ENCODE measurements at regions not wholly inside any gene's neighbourhood (a gene's known extent, or its start where the extent isn't known, plus 50 kb on each side); places are given as distances from the start of the nearest gene placed in this dataset.

- Histone ChIP-seq H3K79me2 (ENCODE audit: insufficient read depth, low read length) (no peaks in the 10 kb centered on the region), H3K9ac (ENCODE audit: low read length) (no peak overlapping the region), H3K36me3 (ENCODE audit: insufficient read depth, low read length) (no peaks in the 10 kb centered on the region), H3K4me3 (ENCODE audit: insufficient read depth, low read depth, low read length) (no peak overlapping the region), H3K4me1 (ENCODE audit: insufficient read depth, low read length) (no peaks in the 10 kb centered on the region), H2AFZ (ENCODE audit: low read depth, low read length) (no peak overlapping the region), H3K27me3 (ENCODE audit: insufficient read depth, low read length) (no peaks in the 10 kb centered on the region), H3K4me2 (ENCODE audit: low read length) (no peak overlapping the region), H4K20me1 (ENCODE audit: insufficient read depth, low read length) (no peaks in the 10 kb centered on the region), H3K27ac (ENCODE audit: low read depth, low read length) (no peak overlapping the region), H3K9me3 (ENCODE audit: insufficient read depth, low read depth, low read length) (no peaks in the 10 kb centered on the region)
- TF ChIP-seq CTCF (IDR thresholded peaks at IDR 0.05; ENCODE audit: insufficient read depth, low read depth, low read length) = no peak
- TF ChIP-seq EZH2 (IDR thresholded peaks at IDR 0.05; ENCODE audit: insufficient read depth, low read length) = no peak
- no peaks in the 10 kb centered on the region for H3K36me3 Mint-ChIP-seq (ENCODE audit: low read depth, unreplicated experiment)
- no peak for DNase-seq (ENCODE audit: low read depth)
- peaks cover 5% of the 10 kb centered on the region for H3K4me1 Mint-ChIP-seq (ENCODE audit: low read depth, unreplicated experiment)
- no peaks in the 10 kb centered on the region for H3K27me3 Mint-ChIP-seq (ENCODE audit: low read depth, unreplicated experiment)
- FAIRE-seq = no peak
- no peak overlapping the region for H3K27ac Mint-ChIP-seq (ENCODE audit: unreplicated experiment)
- no peak overlapping the region for H3K4me3 Mint-ChIP-seq (ENCODE audit: unreplicated experiment)
- H3K9me3 Mint-ChIP-seq (ENCODE audit: unreplicated experiment) = peaks cover 2% of the 10 kb centered on the region
These were observed 1511.0 kb downstream of the FSTL5 start for GRCh38 chr4:160652790-160653189.

- FAIRE-seq = no peak
- H3K27ac ChIP-seq (ENCODE audit: low read depth, low read length) = no peak overlapping the region
- H3K27me3 ChIP-seq (ENCODE audit: insufficient read depth, low read length) = no peaks in the 10 kb centered on the region
- H3K4me3 ChIP-seq (ENCODE audit: insufficient read depth, low read depth, low read length) = no peak overlapping the region
- no peaks in the 10 kb centered on the region for H3K36me3 ChIP-seq (ENCODE audit: insufficient read depth, low read length)
- Mint-ChIP-seq H3K9me3 (ENCODE audit: unreplicated experiment) (no peaks in the 10 kb centered on the region), H3K27me3 (ENCODE audit: low read depth, unreplicated experiment) (no peaks in the 10 kb centered on the region), H3K4me3 (ENCODE audit: unreplicated experiment) (no peak overlapping the region), H3K36me3 (ENCODE audit: low read depth, unreplicated experiment) (no peaks in the 10 kb centered on the region), H3K27ac (ENCODE audit: unreplicated experiment) (no peak overlapping the region), H3K4me1 (ENCODE audit: low read depth, unreplicated experiment) (no peaks in the 10 kb centered on the region)
- no peak overlapping the region for H2AFZ ChIP-seq (ENCODE audit: low read depth, low read length)
- no peaks in the 10 kb centered on the region for H4K20me1 ChIP-seq (ENCODE audit: insufficient read depth, low read length)
- no peaks in the 10 kb centered on the region for H3K79me2 ChIP-seq (ENCODE audit: insufficient read depth, low read length)
- no peak for TF ChIP-seq CTCF (IDR thresholded peaks at IDR 0.05; ENCODE audit: insufficient read depth, low read depth, low read length)
- TF ChIP-seq EZH2 (IDR thresholded peaks at IDR 0.05; ENCODE audit: insufficient read depth, low read length) = no peak
- H3K9me3 ChIP-seq (ENCODE audit: insufficient read depth, low read depth, low read length) = no peaks in the 10 kb centered on the region
- no peak overlapping the region for H3K4me2 ChIP-seq (ENCODE audit: low read length)
- no peak overlapping the region for H3K9ac ChIP-seq (ENCODE audit: low read length)
- H3K4me1 ChIP-seq (ENCODE audit: insufficient read depth, low read length) = no peaks in the 10 kb centered on the region
- no peak for DNase-seq (ENCODE audit: low read depth)
These were observed 1488.2 kb downstream of the FSTL5 start for GRCh38 chr4:160675550-160675949.

GRCh38 chr4:160685729-160686128, 1478.1 kb downstream of the FSTL5 start:
- Histone ChIP-seq H3K27me3 (ENCODE audit: insufficient read depth, low read length) (no peaks in the 10 kb centered on the region), H3K4me3 (ENCODE audit: insufficient read depth, low read depth, low read length) (no peak overlapping the region), H2AFZ (ENCODE audit: low read depth, low read length) (no peak overlapping the region), H3K9ac (ENCODE audit: low read length) (no peak overlapping the region), H3K4me1 (ENCODE audit: insufficient read depth, low read length) (no peaks in the 10 kb centered on the region), H3K4me2 (ENCODE audit: low read length) (no peak overlapping the region), H4K20me1 (ENCODE audit: insufficient read depth, low read length) (no peaks in the 10 kb centered on the region), H3K79me2 (ENCODE audit: insufficient read depth, low read length) (no peaks in the 10 kb centered on the region), H3K9me3 (ENCODE audit: insufficient read depth, low read depth, low read length) (no peaks in the 10 kb centered on the region), H3K27ac (ENCODE audit: low read depth, low read length) (no peak overlapping the region), H3K36me3 (ENCODE audit: insufficient read depth, low read length) (no peaks in the 10 kb centered on the region)
- FAIRE-seq = no peak
- Mint-ChIP-seq H3K4me1 (ENCODE audit: low read depth, unreplicated experiment) (no peaks in the 10 kb centered on the region), H3K27ac (ENCODE audit: unreplicated experiment) (no peak overlapping the region), H3K36me3 (ENCODE audit: low read depth, unreplicated experiment) (no peaks in the 10 kb centered on the region), H3K4me3 (ENCODE audit: unreplicated experiment) (no peak overlapping the region), H3K9me3 (ENCODE audit: unreplicated experiment) (peaks cover 3% of the 10 kb centered on the region), H3K27me3 (ENCODE audit: low read depth, unreplicated experiment) (no peaks in the 10 kb centered on the region)
- no peak for DNase-seq (ENCODE audit: low read depth)
- no peak for TF ChIP-seq EZH2 (IDR thresholded peaks at IDR 0.05; ENCODE audit: insufficient read depth, low read length)
- TF ChIP-seq CTCF (IDR thresholded peaks at IDR 0.05; ENCODE audit: insufficient read depth, low read depth, low read length) = no peak
